Kidney glomerular epithelial cell (primary cell): ENCODE measurements at regions not wholly inside any gene's neighbourhood (a gene's known extent, or its start where the extent isn't known, plus 50 kb on each side); places are given as distances from the start of the nearest gene placed in this dataset.
A peak's percentile ranks its signal among the peaks of the same experiment; 100 is the strongest.
"Not testable (repeated sequence)": the region's sequence is repeated elsewhere in the genome, so short reads cannot be mapped to it uniquely, and the experiment has no call there.

Experiments used
- DNase-seq: peaks from one replicate; lab custom pipeline; 2025; lab: John Stamatoyannopoulos, UW

GRCh38 chr1:98287626-98288025, 366.8 kb upstream of the DPYD start:
- DNase-seq: no peak

- no peak for DNase-seq
Measured at GRCh38 chr1:98286656-98287055, 365.8 kb upstream of the DPYD start.

GRCh38 chr1:98285286-98285685, 364.5 kb upstream of the DPYD start:
- DNase-seq: not testable (repeated sequence)

GRCh38 chr1:98280049-98280448, 359.2 kb upstream of the DPYD start:
- no peak for DNase-seq

- DNase-seq: no peak
Measured at GRCh38 chr1:98278055-98278454, 357.2 kb upstream of the DPYD start.

- peak; percentile 71 for DNase-seq
Measured at GRCh38 chr1:98277118-98277517, 356.3 kb upstream of the DPYD start.

- DNase-seq: no peak
Measured at GRCh38 chr1:98276514-98276913, 355.7 kb upstream of the DPYD start.

- no peak for DNase-seq
Measured at GRCh38 chr1:98268316-98268715, 347.5 kb upstream of the DPYD start.

- DNase-seq: no peak
Measured at GRCh38 chr1:98267423-98267822, 346.6 kb upstream of the DPYD start.

- DNase-seq: peak; percentile 3
Measured at GRCh38 chr1:98264727-98265126, 343.9 kb upstream of the DPYD start.

- DNase-seq: no peak
Measured at GRCh38 chr1:98260839-98261238, 340.0 kb upstream of the DPYD start.

GRCh38 chr1:98260412-98260811, 339.6 kb upstream of the DPYD start:
- DNase-seq: no peak

GRCh38 chr1:98256700-98257099, 335.9 kb upstream of the DPYD start:
- no peak for DNase-seq

GRCh38 chr1:98253145-98253544, 332.3 kb upstream of the DPYD start:
- DNase-seq: no peak

GRCh38 chr1:98251497-98251896, 330.7 kb upstream of the DPYD start:
- DNase-seq: no peak

- DNase-seq: no peak
Measured at GRCh38 chr1:98232678-98233077, 311.8 kb upstream of the DPYD start.

- no peak for DNase-seq
Measured at GRCh38 chr1:98222706-98223105, 301.9 kb upstream of the DPYD start.

GRCh38 chr1:98221923-98222322, 301.1 kb upstream of the DPYD start:
- DNase-seq: no peak

GRCh38 chr1:98217601-98218000, 296.8 kb upstream of the DPYD start:
- no peak for DNase-seq

GRCh38 chr1:98216304-98216703, 295.5 kb upstream of the DPYD start:
- no peak for DNase-seq

- DNase-seq: peak; percentile 12
Measured at GRCh38 chr1:98211271-98211845, 290.5 kb upstream of the DPYD start.

GRCh38 chr1:98210563-98210962, 289.7 kb upstream of the DPYD start:
- DNase-seq: no peak

GRCh38 chr1:98210064-98210463, 289.2 kb upstream of the DPYD start:
- DNase-seq: peak; percentile 92

- DNase-seq: no peak
Measured at GRCh38 chr1:98205291-98206017, 284.6 kb upstream of the DPYD start.
